HG03045 (cell line): ENCODE measurements at regions not wholly inside any gene's neighbourhood (a gene's known extent, or its start where the extent isn't known, plus 50 kb on each side); places are given as distances from the start of the nearest gene placed in this dataset.

Experiments used
- ATAC-seq: cut with Tn5 transposase; IDR thresholded peaks from one replicate; pipeline ENCODE4 v1.9.1; 2021; ENCODE audit warnings: mild to moderate bottlenecking, moderate library complexity; ENCODE audit not compliant: unreplicated experiment

GRCh38 chr5:159531554-159532105 is 201.3 kb upstream of the IL12B start:
- no peak for ATAC-seq

- ATAC-seq: no peak
Observed at GRCh38 chr5:159533197-159533596, 202.9 kb upstream of the IL12B start.

DNA sequence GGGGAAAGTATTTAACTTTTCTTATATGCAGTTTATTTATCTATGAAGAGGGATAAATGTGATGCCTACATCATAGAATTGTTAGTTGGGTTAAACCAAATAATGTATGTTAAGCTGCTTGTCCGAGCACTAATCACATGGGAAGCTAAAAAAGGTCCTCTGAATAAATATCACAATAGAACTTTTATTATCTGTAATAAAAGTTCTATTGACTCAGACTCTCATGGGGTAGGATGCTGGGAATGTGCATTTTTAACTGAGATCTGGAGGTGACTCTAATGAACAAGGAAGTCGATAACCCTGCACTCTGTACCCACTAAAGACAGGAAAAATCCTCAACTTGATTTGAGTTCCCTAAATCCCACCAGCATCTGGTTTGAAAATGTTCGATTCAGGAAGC is 205.9 kb upstream of the IL12B start:
- ATAC-seq: no peak

DNA sequence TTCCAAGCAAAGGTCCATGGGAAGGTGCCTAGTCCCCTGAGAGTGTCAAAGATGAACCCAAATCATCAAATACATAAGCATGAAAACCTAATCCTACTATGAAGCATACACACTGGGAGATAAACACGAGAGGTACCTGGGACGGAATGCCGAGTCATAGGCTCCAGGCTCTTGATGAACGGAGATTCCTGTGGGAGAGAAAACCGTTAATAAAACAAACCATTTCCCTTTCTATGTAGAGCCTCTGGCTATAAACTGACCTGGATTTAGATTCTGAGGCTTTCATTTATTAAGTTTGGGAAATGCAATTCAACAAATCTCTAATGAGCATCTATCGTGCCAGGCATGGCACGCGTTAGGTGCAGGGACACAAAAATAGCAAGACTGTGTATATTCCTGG is 206.4 kb upstream of the IL12B start:
- ATAC-seq: no peak

DNA sequence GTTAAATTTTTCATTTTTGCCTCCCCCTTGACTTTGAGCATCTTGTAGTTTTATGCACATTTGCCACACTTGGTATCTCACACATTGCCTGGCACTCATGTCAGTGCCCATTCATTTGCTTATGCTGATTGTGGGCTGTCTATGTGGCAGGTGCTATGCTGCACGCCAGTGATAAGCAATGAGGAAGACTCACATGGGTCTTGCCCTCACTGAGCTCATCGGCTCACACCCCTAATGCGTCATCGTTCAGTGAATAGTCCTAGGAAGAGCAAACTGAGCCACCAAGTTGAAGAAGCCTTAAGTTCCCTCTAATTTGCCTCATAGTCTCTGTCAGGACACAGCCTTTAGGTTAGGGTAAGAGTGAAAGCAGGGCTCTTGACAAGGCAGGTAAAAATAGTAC is 209.4 kb upstream of the IL12B start:
- ATAC-seq: no peak

DNA sequence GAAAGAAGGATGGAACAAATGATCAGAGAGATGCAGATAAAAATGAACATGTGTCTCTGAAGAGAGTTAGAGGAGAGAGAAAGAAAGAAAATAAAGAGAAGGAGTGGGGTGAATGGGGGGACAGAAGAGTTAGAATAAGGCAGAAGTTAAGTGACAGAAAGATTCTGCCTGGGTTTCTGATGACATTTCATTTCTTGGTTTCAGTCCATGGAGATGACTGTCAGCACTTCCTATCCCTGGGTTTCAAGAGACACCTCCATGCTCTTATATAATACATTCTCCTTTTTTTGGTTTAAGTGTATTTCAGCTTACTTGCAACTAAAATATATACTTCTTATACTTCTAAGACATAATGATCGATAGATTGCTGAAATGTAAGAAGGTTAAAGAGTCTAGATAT is 213.0 kb upstream of the IL12B start:
- ATAC-seq: no peak

DNA sequence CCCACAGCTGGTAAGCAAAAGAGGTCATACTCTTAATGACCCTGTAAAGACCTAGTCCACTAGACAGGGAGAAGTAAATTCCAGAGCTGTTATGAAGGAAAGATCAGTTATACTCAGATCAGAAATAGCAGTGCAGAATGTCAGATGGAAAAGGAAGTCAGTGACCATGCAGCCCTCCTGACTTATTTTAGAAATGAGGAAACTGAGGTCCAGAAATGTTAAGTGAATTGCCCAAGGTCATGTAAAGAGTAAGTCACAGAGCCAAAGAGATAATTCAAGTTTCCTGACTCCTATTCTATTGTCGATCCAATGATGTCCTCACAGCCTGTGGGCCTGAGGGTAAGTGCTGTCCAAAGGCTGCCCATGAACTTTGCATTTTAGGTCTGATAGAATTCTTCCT is 214.9 kb upstream of the IL12B start:
- ATAC-seq: no peak

DNA sequence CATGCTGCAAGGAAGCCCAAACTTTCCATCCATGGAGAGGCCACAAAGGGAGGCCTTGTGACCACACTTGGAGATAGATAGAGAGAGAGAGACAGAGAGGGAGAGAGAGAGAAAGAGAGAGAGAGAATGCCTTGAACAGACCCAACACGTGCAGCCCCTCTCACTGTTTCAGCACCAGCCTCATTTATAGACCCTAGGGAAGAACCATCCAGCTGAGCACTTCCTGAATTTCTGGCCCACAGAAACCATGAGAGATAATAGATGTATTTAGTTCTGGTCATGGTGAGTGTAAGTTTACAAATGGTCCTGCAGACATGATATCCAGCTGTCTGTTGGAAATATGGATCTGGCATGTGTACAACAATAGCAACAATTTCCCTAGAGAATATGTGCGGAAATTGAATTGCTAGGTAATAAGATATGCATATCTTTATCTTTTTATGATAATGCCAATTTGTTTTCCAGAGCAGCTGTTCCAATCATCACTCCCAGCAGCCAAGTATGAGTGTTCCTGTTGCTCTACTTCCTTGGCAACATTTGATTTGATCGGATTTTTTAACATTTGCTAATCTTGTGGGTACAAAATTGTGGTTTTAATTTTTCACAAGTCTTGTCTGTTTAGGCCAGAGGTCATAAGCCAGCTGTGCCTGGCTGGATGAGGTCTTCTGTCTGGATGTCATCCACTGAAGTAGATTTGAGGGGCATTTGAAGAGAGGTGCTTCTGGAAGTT is 217.3 kb upstream of the IL12B start:
- no peak for ATAC-seq

- no peak for ATAC-seq
Observed at GRCh38 chr5:159548517-159548916, 218.2 kb upstream of the IL12B start.

DNA sequence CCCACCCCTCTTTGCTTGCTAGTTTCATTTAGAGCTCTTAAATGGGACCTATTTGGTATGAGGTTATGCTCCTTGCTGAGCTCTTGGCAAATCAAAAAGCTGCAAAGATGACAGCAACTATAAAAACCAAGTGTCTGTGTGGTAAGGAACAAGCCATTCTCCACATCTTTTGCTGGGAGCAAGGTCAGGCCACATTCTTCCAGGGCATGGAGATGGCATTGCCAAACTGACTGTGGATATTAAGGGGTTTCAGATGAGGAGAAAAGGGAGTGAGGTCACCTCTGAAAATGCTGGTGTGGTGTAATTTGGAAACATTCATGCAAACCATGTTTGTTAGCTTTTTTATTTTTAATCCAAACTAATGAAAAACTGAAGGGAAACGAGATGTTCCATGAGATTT is 218.8 kb upstream of the IL12B start:
- ATAC-seq: no peak

GRCh38 chr5:159550951-159551350 is 220.7 kb upstream of the IL12B start:
- ATAC-seq: no peak

GRCh38 chr5:159552751-159553150 is 222.5 kb upstream of the IL12B start:
- no peak for ATAC-seq

GRCh38 chr5:159553792-159554191 is 223.5 kb upstream of the IL12B start:
- no peak for ATAC-seq

- ATAC-seq: no peak
Observed at GRCh38 chr5:159555084-159555483, 224.8 kb upstream of the IL12B start.

GRCh38 chr5:159559337-159559736 is 229.1 kb upstream of the IL12B start:
- ATAC-seq: no peak

GRCh38 chr5:159560088-159560487 is 229.8 kb upstream of the IL12B start:
- ATAC-seq: no peak

- no peak for ATAC-seq
Observed at GRCh38 chr5:159564031-159564430, 233.7 kb upstream of the IL12B start.

- ATAC-seq: no peak
Observed at GRCh38 chr5:159566832-159567231, 236.5 kb upstream of the IL12B start.

GRCh38 chr5:159567461-159567860 is 237.2 kb upstream of the IL12B start:
- no peak for ATAC-seq

- no peak for ATAC-seq
Observed at GRCh38 chr5:159571501-159572244, 241.4 kb upstream of the IL12B start.

DNA sequence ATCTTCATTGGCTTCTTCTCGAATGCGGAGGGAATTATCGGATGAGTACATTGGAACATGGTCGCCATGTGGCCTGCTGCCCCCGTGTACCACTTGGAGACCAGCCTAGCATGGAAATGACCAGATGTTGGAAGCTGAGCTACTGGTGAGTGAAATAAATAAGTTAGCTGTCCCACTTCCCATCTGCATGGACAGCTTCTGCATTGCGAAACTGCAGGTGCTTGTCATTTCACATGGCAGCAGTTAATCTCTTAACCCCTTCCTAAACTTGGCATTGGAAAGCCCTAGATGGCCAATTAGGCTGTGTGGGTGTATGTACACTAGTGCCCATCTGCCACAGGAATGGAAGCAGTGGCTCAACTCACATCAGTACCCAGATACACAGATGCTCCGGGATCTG is 246.6 kb upstream of the IL12B start:
- ATAC-seq: no peak

- ATAC-seq: no peak
Observed at GRCh38 chr5:159581502-159582249, 251.4 kb upstream of the IL12B start.
